HG02943 (cell line): ENCODE measurements at regions not wholly inside any gene's neighbourhood (a gene's known extent, or its start where the extent isn't known, plus 50 kb on each side); places are given as distances from the start of the nearest gene placed in this dataset.

Experiments used
- ATAC-seq: cut with Tn5 transposase; IDR thresholded peaks from one replicate; pipeline ENCODE4 v1.9.1; 2021; ENCODE audit warnings: mild to moderate bottlenecking, low read depth, moderate library complexity; ENCODE audit not compliant: unreplicated experiment

DNA sequence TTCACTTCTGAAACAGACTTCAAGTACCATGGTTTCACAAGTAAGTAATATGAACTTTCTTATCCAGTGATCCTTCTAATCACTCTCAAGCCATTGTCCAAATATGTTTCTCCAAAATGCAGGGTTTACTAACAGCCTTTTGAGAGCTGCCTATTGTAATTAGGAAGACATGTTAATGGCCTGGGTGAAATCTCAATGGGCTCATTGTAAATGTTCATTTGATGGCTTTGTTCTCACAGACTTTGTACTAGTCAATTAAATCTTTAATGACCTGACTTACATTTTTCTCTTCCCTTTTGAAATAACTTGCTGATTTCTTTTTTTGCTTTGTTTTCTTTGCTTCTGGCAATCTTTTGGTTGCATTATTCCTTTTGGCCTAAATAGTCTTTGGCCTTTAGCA lies 444.8 kb downstream of the LIG4 start:
- ATAC-seq: no peak

DNA sequence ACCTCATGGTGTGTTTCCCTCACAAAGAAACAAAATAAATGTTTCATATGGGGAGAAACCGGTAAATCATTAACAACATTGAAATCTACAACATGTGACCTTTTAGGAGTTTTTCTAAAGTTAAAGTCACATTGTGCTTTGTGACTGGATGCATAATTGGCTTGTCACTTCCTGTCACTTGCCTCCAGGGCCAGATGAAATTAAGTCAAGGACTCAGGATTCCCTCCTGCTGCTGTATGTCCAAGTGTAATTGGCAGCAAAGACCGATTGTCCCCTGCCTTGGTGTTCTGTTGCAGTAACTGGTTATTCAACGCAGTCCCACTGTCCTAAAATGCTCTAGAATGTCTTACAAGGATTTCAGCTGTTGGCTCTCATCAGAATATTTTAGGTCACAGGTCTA lies 448.2 kb downstream of the LIG4 start:
- ATAC-seq: no peak

DNA sequence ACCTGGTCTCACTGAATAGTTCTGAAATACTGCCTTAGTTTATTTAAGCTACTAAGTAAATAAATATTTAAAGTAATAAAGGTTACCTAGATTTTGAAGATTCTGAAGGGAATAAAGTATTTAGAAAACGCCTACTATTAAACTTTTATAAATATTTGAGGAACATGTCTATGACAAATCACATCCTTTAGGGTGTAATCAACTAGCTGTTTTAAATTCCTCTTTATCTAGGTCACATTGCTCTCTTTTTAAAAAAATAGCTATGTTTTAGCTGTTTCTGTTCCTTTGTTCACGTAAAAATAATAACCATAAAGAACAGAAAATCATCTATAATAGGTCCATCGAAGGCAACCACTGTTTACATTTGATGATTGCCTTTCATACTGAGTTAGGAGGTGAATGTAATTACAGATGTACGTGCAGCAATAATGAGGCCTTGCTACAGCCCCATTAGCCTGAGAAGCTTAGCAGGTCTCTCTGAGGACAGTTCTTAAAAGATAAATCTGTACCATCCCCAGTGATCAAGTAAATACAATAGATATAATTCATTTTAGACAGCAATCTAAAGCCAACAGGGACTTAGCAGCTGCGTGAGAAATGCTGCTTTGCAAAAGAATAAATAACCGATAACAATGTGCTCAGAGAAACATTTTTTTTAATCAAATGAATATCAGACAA lies 449.5 kb downstream of the LIG4 start:
- no peak for ATAC-seq

DNA sequence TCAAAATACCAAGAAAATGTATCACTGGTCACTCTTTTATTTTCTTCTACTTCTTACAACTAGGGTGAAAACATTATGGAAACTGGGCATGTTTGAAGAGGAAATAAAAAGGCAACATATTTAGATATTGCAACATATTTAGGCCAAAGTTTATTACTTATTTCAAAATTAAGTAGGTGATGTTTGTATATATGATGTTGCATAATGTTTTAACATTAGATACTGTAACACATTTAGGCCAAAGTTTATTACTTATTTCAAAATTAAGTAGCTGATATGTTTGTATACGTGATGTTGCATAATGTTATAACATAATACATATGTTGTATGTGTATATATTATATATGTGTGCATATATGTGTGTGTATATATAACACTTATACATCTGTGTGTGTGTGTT lies 451.3 kb downstream of the LIG4 start:
- ATAC-seq: no peak

DNA sequence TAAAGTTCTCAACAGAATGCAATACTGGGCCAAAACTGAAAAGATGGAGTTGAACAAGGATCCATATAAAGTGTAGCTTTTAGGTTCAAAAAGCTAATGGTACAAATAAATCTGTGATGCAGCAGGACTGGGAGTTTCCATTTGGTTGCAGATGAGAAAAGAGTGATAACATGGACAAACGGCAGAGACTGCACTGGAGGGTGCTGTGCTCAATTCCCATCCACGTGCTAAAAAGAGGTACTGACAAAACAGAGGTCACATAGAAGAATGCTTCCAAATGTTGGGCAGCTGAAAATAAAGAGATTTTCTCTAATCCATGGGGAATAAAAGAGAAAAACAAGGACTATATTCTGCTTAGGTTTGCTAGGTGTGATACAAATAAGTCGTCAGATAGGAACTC lies 461.6 kb downstream of the LIG4 start:
- ATAC-seq: no peak

DNA sequence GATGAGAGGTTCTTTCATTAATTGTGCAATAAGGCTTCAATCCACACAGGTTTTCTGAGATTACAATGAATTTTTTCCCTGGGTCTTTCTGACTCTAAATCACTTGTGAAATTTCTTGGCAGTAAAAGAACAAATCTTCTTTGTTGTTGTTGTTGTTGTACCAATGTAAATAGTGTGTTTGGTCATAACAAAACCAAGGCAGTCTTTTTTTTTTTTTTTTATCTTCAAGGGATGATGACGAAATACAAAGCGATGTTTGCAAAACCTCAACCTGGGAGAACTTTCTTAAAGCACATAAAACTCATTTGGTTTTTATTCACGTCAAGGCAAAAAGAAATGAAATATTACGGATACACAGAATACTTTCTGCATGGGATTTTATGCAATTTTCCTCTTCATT lies 462.0 kb downstream of the LIG4 start:
- no peak for ATAC-seq

DNA sequence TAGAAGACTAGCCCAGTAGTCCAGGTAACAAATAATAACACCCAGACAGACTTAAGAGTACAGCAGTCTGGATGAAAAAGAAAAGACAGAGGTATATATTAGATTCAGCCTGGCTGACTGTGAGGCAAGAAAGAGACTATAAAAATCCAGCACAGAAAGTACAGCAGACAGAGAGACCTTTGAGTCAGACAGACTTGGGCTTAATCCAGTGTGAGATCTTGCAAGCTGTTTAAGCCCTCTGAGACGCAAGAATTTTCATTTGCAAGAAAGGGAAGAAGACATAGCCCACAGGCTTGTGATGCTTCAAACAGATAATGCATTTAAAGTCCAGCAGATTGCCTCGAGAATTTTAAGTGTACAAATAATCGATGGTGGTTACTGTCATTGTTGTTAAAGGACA lies 471.4 kb downstream of the LIG4 start:
- no peak for ATAC-seq

DNA sequence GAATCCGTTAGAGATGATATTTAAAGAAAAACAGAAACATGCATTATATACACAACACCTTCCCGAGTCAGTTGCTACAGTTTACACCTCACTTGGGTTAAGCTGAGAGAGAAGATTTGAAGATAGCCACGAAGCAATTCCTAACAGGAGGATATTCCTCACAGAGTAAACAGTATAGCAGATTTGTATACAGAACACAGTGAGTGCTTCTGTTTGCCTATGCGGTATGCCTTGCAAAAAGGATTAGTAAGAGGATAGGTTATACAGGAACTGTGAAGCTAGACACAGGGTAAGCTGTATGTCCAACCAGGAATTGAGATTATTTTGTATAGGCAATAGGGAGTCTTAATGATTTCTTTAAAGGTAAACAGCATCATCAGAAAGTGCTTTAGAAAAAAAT lies 471.8 kb downstream of the LIG4 start:
- no peak for ATAC-seq

DNA sequence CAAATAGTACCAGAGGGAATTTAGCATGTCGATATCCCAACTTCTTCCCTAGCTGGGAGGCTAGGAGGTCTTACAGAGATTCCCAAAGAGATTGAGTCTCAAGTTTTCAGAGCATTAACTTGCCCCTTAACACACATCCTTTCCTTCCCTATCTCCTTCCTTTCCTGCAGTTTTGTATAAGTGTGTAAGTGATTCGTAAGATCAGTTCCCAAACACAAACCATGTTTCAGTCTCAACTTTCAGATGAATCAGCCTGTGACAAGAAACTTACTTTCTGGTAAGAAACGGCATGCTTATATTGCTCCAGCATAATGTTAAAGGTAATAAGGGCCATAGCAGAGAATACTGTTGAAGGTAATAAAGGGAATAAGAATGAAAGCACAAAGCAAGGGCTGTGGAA lies 472.2 kb downstream of the LIG4 start:
- no peak for ATAC-seq

DNA sequence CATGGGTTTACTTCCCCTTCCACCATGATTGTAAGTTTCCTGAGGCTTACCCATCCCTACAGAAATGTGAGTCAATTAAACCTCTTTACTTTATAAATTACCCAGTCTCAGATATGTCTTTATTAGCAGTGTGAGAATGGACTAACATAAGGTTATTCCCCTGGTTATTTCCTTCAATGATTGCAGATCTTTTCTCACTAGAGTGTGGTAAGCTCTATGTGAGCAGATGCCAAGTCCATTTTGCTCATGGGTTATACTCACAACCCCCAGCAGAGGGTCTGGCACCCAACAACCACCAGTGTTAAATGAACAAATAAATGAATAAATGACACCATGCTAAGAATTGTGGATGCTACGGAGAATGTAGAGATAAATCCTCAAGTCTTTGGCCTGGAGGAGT lies 472.8 kb downstream of the LIG4 start:
- no peak for ATAC-seq

DNA sequence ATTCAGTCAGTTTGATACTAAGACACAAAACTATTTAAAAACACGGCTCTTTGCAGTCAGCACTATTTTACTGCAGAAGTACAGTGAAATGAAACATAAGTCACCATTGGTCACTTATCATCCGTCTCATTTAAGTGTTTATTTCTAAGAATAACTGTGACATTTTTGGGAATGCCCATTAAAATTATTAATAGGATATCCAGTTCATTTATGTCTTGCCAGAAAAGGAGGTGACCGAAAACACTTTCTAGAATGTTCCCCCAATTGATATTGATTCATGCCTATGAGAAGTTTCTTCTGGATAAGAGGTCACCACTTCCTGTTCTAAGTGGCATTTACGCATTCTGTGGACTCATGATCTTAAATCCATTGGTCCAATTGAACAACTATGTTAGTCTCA lies 477.3 kb downstream of the LIG4 start:
- no peak for ATAC-seq

DNA sequence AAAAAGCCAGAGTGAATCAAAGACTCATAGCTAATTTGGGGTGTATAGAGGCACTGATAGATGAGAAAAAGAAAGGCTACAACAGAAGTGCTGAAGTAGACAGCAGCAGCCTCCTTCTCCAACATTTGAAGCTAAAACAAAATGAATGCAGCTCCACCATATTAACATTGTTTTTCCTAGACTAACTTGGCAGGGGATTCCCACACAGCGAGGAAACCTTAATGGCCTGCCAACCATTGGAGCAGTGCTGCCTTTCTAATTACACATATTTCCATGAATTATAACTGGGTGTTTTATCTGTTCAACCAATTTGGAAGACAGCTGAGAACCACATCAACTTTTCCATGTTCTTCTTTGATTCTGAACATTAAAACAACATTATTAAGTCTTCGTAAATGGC lies 478.6 kb downstream of the LIG4 start:
- no peak for ATAC-seq

DNA sequence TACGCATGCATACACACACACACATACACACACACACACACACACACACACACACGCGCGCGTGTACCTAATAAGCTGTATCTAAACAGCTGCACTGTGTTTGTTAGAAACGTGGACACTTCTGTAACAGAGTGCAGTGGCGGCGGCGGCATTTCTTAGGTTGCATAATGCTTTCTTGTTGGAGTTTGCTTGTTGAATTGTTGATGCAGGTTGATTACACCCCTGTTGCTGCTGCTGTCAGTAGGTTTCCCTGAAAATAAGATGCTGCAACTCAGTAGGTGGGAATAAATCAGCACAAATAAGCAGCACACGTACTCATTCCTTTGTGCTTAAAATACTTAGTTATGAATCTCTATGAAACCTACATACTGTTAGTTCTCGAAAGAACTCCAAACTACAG lies 479.2 kb downstream of the LIG4 start:
- no peak for ATAC-seq

DNA sequence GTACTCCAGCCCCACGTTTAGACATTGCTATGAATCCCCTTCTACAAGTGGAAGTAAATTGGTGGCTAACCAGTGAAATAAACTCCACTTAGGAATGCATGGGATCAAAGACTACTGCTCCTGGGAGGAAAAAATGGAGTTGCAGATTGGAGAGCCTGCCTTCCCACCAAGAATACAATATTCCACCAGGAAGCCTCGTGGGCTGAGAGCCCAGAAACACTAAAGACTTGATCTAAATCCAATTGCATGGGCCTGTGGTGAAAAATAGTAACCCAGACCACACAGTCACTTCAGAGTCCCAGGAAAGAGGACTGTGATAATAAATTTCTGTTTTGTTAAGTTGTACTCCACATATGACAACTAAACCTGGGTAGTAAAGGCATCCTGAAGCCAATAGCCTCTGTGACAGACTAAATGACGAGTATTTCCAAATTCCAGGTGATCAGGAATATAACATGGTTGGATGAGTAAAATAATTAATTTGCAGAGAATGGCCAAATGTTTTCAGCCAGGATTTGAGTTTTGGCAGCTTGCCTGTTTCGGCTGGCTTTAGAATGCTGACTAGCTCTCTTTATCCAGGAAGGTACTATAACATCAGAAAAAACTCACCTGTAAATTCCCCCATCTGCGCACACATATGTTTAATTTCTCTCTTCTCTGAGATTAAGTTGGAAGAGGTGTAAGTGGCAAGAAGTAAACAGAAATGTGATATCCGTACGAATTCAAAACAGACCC lies 480.3 kb downstream of the LIG4 start:
- ATAC-seq: no peak

DNA sequence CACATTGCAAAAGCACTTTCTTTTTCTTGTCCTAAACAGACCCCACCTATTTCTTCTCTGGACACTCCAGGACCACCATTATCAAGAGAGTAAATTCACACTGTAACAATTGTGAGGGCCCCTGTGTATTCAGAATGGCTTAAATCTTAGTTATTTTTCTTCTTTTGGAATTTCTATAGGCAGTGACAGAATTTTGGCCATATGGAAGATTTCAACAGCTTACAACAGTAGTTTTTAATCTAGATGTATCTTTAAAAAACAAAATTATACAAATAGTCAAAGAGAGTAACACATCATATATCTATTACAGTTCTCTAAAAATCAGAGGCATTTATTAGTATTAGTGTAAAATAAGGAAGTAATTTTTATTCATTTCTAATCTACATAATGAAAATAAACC lies 482.1 kb downstream of the LIG4 start:
- ATAC-seq: no peak

DNA sequence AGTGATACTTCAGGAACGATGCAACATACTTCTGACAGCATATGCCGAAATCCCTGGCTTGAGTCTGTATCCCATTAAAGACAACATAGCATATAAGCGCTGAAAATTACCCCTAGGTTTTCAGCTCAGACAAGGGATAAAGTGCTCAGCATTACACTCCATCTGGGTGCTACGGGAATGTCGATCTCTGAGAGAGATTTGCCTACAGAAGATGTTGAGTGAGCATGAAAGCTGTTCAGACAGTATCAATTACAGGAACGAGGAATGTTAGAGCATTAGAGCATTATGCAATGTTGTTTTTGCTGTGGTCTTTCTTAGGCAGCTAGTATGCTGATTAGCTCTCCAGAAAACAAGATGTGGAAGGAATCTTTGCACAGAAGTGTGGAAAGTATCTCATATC lies 484.5 kb downstream of the LIG4 start:
- no peak for ATAC-seq

DNA sequence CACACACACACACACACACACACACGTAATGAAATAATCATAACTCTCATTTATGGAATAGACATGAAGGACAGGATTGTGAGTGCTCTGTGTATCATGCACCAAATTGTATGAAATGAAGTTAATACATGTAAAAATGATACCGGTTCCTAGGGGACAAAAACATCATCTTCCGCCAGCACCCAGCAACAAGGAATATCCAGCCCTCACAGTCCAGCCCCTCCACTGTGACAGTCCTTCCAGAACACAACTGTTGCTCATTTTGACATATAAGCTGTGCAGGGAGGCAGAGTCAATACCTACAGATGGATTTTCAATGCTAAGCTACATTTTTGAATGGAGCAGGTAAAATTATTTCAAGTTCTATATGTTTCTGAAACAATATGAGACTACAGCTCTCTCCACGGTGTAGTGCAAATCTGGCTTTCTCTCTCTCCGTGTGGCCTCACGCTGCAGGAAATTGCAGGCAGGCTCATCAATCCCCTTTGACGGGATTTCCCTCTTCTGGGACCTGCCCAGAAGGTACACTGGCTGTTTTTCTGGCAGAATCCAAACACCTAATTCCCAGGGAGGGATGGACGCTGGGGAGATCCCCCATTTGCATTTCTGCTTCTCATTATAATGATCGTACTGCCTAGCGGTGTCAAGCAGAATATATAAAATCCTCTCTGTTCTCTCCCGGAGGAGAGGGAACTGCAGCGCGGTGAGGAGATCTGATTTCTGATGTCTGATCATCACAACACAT lies 494.0 kb downstream of the LIG4 start:
- no peak for ATAC-seq

DNA sequence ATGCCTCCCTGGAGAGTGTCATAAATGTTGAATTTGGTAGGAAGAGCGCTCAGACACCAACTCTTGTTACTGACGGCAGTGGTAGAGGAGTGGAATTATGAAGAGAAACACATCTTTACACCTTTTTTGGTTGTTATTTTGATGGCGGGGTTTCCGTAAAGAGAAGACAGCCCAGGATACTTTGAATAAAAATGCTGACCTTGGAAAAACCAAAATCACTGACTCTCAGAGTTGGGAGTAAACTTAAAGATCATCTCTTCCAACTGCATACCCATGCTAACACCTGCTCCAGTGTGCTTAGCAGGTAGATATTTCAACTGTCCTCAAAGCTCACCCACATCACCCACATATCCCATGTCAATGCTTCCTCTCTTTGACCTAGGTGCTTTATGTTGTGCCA lies 498.6 kb downstream of the LIG4 start:
- ATAC-seq: no peak

DNA sequence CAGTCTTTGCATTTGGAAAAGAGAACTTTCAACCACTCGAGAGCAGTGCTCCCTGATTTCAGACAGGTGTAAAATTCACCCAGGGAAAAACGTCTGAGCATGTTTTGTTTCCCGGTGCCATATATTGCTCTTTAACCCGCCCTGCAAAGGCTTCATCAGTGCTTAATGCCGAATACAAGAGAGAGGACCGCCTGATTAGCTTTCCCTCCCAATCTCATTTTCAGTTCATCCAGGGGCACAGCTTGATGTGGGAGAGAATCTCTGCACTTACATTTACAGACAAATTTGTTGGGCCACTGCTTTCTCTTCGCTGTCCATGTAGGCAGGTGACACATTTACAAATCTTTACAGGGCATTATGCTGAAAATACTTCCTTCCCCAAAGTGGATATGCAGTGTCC lies 499.1 kb downstream of the LIG4 start:
- no peak for ATAC-seq

DNA sequence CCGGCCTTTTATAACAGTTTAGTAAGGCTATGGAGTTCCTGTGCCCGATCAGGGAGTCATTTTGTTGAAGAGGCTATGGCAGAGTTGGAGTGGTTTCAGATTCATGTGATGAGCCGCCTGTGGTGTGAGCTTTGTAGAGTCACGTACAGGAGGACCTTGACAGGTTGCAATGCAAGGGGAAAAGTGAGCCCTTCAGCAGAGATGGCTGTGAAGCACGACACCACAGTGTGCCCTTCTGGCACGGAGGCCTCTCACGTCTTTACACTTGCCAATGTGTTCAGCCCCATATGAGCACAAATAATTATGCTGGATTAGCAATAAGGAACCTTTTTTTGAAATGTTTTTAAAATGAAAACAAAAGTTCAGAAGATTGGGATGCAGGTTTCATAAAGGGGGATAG lies 499.8 kb downstream of the LIG4 start:
- no peak for ATAC-seq

DNA sequence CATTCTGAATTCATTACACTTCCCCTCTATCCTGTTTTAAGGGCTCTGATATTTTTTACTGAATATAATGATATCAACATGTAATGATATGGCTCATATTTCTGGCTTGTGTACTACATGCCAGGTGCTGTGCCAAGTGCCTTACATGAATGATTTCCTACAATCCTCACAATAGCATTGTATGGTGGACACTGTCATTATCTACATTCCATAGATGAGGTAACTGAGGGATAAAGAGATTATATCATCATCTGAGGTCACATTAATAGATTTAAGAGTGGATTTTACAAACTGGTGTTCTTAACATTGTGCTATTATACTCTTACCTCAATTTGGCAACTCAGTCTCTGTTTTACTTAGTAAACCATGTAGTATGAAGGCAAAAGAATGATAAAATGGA lies 502.0 kb downstream of the LIG4 start:
- ATAC-seq: no peak
